ENCODE measurements at regions not wholly inside any gene's neighbourhood (a gene's known extent, or its start where the extent isn't known, plus 50 kb on each side); places are given as distances from the start of the nearest gene placed in this dataset.

DNA sequence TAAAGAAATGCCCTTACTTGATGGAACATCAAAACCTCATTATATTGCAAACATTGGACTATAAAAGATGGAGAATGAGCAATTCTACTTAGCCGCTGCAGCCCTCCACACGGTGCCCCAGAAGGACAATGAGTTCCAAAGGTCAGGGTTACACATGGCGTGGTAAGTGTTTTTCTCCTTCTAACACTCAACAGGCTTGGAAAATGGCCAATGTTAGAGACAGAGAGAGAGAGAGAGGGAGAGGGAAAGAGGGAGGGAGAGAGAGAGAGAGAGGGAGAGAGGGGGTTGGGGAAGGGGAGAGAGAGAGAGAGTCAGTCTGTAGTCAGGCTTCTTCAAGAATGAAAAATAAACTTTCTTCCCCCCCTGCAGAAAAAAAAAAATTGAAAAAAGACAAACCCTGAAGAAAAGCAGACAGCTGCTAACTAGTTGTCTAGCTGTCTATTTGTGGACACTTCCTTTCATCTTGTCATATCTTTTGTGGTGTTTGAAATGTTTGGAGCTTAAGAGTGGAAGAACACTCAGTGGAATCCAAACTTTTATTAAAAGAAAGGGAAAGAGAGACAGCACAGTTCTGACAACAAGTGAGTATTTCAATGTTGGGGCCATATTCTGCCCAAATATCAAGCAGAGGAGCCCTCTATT lies 324.8 kb downstream of the TMEM38B start:
- Histone ChIP-seq H3K9me1 (ENCODE audit: control insufficient read depth, extremely low read depth, insufficient read depth, low read length) (no peaks in the 10 kb centered on the region), H3K9me3 (ENCODE audit: control insufficient read depth, low read depth, low read length) (no peaks in the 10 kb centered on the region), H3K9ac (ENCODE audit: control insufficient read depth, extremely low read depth, insufficient read depth, low read length) (no peak overlapping the region), H4K20me1 (ENCODE audit: control insufficient read depth, extremely low read depth, insufficient read depth, low read length) (no peaks in the 10 kb centered on the region), H3K4me2 (ENCODE audit: control insufficient read depth, extremely low read depth, insufficient read depth, low read depth, low read length) (no peak overlapping the region), H3K27ac (ENCODE audit: control insufficient read depth, insufficient read depth, low read length) (no peak overlapping the region), H3K4me1 (ENCODE audit: control insufficient read depth, extremely low read depth, insufficient read depth, low read length) (no peaks in the 10 kb centered on the region), H3K79me2 (ENCODE audit: control insufficient read depth, insufficient read depth, low read length) (no peaks in the 10 kb centered on the region), H3K4me3 (ENCODE audit: control insufficient read depth in 2 of 3, extremely low read depth in 1 of 3, insufficient read depth in 2 of 3, low read depth in 1 of 3, low read length in 3 of 3) (no peak overlapping the region), H3K27me3 (ENCODE audit: control insufficient read depth, extremely low read depth, insufficient read depth, low read length) (no peaks in the 10 kb centered on the region), H2AFZ (ENCODE audit: control insufficient read depth, low read length) (no peak overlapping the region), H3K36me3 (ENCODE audit: control insufficient read depth in 2 of 2, extremely low read depth in 1 of 2, insufficient read depth in 2 of 2, low read length in 2 of 2) (no peaks in the 10 kb centered on the region)
- TF ChIP-seq, protein P1, sequence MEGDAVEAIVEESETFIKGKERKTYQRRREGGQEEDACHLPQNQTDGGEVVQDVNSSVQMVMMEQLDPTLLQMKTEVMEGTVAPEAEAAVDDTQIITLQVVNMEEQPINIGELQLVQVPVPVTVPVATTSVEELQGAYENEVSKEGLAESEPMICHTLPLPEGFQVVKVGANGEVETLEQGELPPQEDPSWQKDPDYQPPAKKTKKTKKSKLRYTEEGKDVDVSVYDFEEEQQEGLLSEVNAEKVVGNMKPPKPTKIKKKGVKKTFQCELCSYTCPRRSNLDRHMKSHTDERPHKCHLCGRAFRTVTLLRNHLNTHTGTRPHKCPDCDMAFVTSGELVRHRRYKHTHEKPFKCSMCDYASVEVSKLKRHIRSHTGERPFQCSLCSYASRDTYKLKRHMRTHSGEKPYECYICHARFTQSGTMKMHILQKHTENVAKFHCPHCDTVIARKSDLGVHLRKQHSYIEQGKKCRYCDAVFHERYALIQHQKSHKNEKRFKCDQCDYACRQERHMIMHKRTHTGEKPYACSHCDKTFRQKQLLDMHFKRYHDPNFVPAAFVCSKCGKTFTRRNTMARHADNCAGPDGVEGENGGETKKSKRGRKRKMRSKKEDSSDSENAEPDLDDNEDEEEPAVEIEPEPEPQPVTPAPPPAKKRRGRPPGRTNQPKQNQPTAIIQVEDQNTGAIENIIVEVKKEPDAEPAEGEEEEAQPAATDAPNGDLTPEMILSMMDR (optimal IDR thresholded peaks at IDR 0.05 in 1 of 3, IDR thresholded peaks at IDR 0.05 in 1 of 3, conservative IDR thresholded peaks at IDR 0.05 in 1 of 3; ENCODE audit: extremely low read depth in 1 of 3, insufficient read depth in 2 of 3, low read length in 3 of 3): no peak
- no peak for TF ChIP-seq EZH2 (IDR thresholded peaks at IDR 0.05; ENCODE audit: low read length)
- DNase-seq (ENCODE audit: low read depth, low spot score): no peak
- dilution Hi-C loops (cut with MboI; ENCODE audit: extremely low pct_ligation_motif_present, low sequenced_read_pairs): no loop called here
- no peak for FAIRE-seq

DNA sequence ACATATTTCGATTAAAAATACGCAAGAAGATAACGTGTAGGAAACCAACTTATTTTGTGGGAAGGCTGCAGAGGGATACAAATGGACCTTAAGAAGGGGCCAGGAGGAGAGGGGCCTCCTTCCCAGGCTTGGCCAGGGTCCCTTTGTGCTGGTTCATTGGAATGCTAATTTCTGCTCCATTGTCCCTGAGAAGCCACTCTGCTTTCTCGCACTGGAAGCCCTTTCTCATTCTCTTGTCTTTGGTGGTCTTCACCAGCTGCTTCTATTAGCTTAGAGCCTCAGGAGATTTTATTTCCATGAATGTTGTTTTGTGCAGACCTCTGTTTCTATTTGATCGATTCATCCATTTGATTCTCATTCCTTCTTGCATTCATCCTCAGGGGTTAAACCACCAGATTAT lies 325.4 kb downstream of the TMEM38B start:
- Histone ChIP-seq H3K4me2 (ENCODE audit: control insufficient read depth, extremely low read depth, insufficient read depth, low read depth, low read length) (no peak overlapping the region), H3K4me3 (ENCODE audit: control insufficient read depth in 2 of 3, extremely low read depth in 1 of 3, insufficient read depth in 2 of 3, low read depth in 1 of 3, low read length in 3 of 3) (no peak overlapping the region), H2AFZ (ENCODE audit: control insufficient read depth, low read length) (no peak overlapping the region)

More for the DNA sequence above, 325.4 kb downstream of the TMEM38B start:
- Histone ChIP-seq H3K4me1 (ENCODE audit: control insufficient read depth, extremely low read depth, insufficient read depth, low read length) (no peaks in the 10 kb centered on the region), H3K27me3 (ENCODE audit: control insufficient read depth, extremely low read depth, insufficient read depth, low read length) (no peaks in the 10 kb centered on the region), H4K20me1 (ENCODE audit: control insufficient read depth, extremely low read depth, insufficient read depth, low read length) (no peaks in the 10 kb centered on the region), H3K9me3 (ENCODE audit: control insufficient read depth, low read depth, low read length) (no peaks in the 10 kb centered on the region), H3K9me1 (ENCODE audit: control insufficient read depth, extremely low read depth, insufficient read depth, low read length) (no peaks in the 10 kb centered on the region), H3K79me2 (ENCODE audit: control insufficient read depth, insufficient read depth, low read length) (no peaks in the 10 kb centered on the region), H3K27ac (ENCODE audit: control insufficient read depth, insufficient read depth, low read length) (no peak overlapping the region), H3K36me3 (ENCODE audit: control insufficient read depth in 2 of 2, extremely low read depth in 1 of 2, insufficient read depth in 2 of 2, low read length in 2 of 2) (no peaks in the 10 kb centered on the region), H3K9ac (ENCODE audit: control insufficient read depth, extremely low read depth, insufficient read depth, low read length) (no peak overlapping the region)
- FAIRE-seq (no peak), DNase-seq (ENCODE audit: low read depth, low spot score) (no peak)
- no peak for TF ChIP-seq EZH2 (IDR thresholded peaks at IDR 0.05; ENCODE audit: low read length)
- TF ChIP-seq, protein P1 (optimal IDR thresholded peaks at IDR 0.05 in 1 of 3, IDR thresholded peaks at IDR 0.05 in 1 of 3, conservative IDR thresholded peaks at IDR 0.05 in 1 of 3; ENCODE audit: extremely low read depth in 1 of 3, insufficient read depth in 2 of 3, low read length in 3 of 3): no peak
- dilution Hi-C loops (cut with MboI; ENCODE audit: extremely low pct_ligation_motif_present, low sequenced_read_pairs): no loop called here
